Liver (tissue), 3 donors: ENCODE measurements at regions not wholly inside any gene's neighbourhood (a gene's known extent, or its start where the extent isn't known, plus 50 kb on each side); places are given as distances from the start of the nearest gene placed in this dataset.

ENCODE experiments used
- ATF3 ChIP-seq: IDR thresholded peaks from 2 replicates; pipeline ENCODE4 v1.6.1; 2016; ENCODE audit warnings: antibody characterized with exemption
- GABPA ChIP-seq, 2 donors: IDR thresholded peaks in 1 of 2; conservative IDR thresholded peaks in 1 of 2; 2 replicates each; pipeline ENCODE4 v1.6.1; 2016; ENCODE audit warnings: antibody characterized with exemption in 2 of 2, mild to moderate bottlenecking in 1 of 2, moderate library complexity in 1 of 2
- JUND ChIP-seq, 2 donors: IDR thresholded peaks; 2 replicates each; pipeline ENCODE4 v1.6.1; 2016; ENCODE audit warnings: antibody characterized with exemption in 2 of 2
- NR2F2 ChIP-seq: IDR thresholded peaks from 2 replicates; pipeline ENCODE4 v1.6.1; 2016; ENCODE audit warnings: antibody characterized with exemption
- RAD21 ChIP-seq, 2 donors: IDR thresholded peaks; 2 replicates each; pipeline ENCODE4 v1.6.1; 2016; ENCODE audit warnings: antibody characterized with exemption in 2 of 2, mild to moderate bottlenecking in 2 of 2
- SP1 ChIP-seq: IDR thresholded peaks from 2 replicates; pipeline ENCODE4 v1.6.1; 2018; ENCODE audit warnings: antibody characterized with exemption, mild to moderate bottlenecking
- TAF1 ChIP-seq: conservative IDR thresholded peaks from 2 replicates; pipeline ENCODE4 v1.6.1; 2016; ENCODE audit warnings: antibody characterized with exemption, mild to moderate bottlenecking
- TF ChIP-seq, protein P1 (sequence below): fragments of 150-350 bp; IDR thresholded peaks from 2 replicates; pipeline ENCODE4 v1.5.1; 2017; ENCODE audit warnings: improper control_type of control experiment, low read depth, low read length; ENCODE audit not compliant: missing input control
- TF ChIP-seq, protein P2 (sequence below): IDR thresholded peaks from 2 replicates; pipeline ENCODE4 v1.6.1; 2016; ENCODE audit warnings: antibody characterized with exemption
- TF ChIP-seq, protein P3 (sequence below): IDR thresholded peaks from 2 replicates; pipeline ENCODE4 v1.6.1; 2016; ENCODE audit warnings: antibody characterized with exemption, mild to moderate bottlenecking
- donor health status: healthy.
- donor health status: healthy.

GRCh38 chr2:122251566-122251965 lies 496.1 kb downstream of the TSN start:
- TF ChIP-seq RAD21 (IDR thresholded peaks at IDR 0.05) (no peak), JUND (IDR thresholded peaks at IDR 0.05) (no peak), SP1 (no peak), ATF3 (no peak), TAF1 (no peak), GABPA (IDR thresholded peaks at IDR 0.05 in 1 of 2, conservative IDR thresholded peaks at IDR 0.05 in 1 of 2) (no peak), NR2F2 (no peak)
- TF ChIP-seq, protein P1, sequence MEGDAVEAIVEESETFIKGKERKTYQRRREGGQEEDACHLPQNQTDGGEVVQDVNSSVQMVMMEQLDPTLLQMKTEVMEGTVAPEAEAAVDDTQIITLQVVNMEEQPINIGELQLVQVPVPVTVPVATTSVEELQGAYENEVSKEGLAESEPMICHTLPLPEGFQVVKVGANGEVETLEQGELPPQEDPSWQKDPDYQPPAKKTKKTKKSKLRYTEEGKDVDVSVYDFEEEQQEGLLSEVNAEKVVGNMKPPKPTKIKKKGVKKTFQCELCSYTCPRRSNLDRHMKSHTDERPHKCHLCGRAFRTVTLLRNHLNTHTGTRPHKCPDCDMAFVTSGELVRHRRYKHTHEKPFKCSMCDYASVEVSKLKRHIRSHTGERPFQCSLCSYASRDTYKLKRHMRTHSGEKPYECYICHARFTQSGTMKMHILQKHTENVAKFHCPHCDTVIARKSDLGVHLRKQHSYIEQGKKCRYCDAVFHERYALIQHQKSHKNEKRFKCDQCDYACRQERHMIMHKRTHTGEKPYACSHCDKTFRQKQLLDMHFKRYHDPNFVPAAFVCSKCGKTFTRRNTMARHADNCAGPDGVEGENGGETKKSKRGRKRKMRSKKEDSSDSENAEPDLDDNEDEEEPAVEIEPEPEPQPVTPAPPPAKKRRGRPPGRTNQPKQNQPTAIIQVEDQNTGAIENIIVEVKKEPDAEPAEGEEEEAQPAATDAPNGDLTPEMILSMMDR: no peak
- TF ChIP-seq, protein P2, sequence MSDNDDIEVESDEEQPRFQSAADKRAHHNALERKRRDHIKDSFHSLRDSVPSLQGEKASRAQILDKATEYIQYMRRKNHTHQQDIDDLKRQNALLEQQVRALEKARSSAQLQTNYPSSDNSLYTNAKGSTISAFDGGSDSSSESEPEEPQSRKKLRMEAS: no peak
- TF ChIP-seq, protein P3, sequence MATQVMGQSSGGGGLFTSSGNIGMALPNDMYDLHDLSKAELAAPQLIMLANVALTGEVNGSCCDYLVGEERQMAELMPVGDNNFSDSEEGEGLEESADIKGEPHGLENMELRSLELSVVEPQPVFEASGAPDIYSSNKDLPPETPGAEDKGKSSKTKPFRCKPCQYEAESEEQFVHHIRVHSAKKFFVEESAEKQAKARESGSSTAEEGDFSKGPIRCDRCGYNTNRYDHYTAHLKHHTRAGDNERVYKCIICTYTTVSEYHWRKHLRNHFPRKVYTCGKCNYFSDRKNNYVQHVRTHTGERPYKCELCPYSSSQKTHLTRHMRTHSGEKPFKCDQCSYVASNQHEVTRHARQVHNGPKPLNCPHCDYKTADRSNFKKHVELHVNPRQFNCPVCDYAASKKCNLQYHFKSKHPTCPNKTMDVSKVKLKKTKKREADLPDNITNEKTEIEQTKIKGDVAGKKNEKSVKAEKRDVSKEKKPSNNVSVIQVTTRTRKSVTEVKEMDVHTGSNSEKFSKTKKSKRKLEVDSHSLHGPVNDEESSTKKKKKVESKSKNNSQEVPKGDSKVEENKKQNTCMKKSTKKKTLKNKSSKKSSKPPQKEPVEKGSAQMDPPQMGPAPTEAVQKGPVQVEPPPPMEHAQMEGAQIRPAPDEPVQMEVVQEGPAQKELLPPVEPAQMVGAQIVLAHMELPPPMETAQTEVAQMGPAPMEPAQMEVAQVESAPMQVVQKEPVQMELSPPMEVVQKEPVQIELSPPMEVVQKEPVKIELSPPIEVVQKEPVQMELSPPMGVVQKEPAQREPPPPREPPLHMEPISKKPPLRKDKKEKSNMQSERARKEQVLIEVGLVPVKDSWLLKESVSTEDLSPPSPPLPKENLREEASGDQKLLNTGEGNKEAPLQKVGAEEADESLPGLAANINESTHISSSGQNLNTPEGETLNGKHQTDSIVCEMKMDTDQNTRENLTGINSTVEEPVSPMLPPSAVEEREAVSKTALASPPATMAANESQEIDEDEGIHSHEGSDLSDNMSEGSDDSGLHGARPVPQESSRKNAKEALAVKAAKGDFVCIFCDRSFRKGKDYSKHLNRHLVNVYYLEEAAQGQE: no peak
